ENCODE measurements at regions not wholly inside any gene's neighbourhood (a gene's known extent, or its start where the extent isn't known, plus 50 kb on each side); places are given as distances from the start of the nearest gene placed in this dataset.
A peak's percentile ranks its signal among the peaks of the same experiment; 100 is the strongest.

DNA sequence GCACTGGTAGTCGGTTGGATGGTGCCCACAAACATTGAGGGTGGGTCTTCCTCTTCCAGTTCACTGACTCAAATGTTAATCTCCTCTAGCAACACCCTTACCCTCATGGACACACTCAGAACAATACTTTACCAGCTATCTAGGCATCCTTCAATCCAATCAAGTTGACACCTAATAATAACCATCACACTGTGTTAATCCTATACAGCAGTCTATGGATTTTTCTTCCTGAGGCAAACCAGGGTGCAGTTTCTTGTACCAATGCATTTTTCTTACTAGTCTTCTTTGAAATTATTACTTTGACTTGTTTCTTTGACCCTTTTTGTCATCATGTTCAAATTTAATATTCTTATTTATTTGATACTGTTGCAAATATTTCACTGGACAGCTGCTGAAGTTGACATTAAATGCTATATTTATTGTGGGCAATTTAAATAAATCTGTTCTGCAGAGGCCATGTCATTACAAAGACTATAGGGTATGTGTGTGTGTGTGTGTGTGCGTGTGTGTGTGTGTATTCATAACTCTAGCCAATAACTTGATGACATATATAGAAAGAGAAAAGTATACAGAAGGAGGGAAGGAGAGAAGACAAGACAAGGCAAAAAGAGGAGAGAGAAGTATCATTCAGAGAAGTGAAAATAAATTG lies 884.8 kb upstream of the NEGR1 start:
- DNase-seq: no peak
- intact Hi-C loops (cut with DNase I): no loop called here

- DNase-seq: no peak
- intact Hi-C loops (cut with DNase I): no loop called here
Measured at GRCh38 chr1:73162564-73162963, 880.2 kb upstream of the NEGR1 start.

GRCh38 chr1:73161418-73161817 lies 879.1 kb upstream of the NEGR1 start:
- DNase-seq: no peak
- intact Hi-C loops (cut with DNase I): no loop called here

- no peak for DNase-seq
- intact Hi-C loops (cut with DNase I): no loop called here
Measured at GRCh38 chr1:73160759-73161158, 878.4 kb upstream of the NEGR1 start.

DNA sequence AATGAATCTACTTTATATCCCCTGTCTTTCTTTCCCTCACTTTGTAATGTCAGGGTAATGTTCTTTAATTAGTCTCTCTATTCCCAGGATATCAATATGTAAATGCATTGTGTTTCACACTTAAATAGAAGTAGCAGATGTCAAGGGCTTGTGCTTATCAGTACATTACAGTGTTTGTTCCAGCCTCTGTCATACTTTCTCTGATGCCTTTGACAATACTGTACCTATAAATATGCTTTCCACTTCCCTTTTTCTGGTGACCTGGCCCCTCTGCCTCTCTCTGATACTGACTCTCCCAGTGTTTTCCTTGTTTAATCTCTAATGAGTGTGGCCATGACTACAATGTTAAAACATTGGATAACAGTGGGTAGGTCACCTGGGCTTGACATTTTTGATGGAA lies 862.0 kb upstream of the NEGR1 start:
- DNase-seq: no peak
- intact Hi-C loops (cut with DNase I): no loop called here

DNA sequence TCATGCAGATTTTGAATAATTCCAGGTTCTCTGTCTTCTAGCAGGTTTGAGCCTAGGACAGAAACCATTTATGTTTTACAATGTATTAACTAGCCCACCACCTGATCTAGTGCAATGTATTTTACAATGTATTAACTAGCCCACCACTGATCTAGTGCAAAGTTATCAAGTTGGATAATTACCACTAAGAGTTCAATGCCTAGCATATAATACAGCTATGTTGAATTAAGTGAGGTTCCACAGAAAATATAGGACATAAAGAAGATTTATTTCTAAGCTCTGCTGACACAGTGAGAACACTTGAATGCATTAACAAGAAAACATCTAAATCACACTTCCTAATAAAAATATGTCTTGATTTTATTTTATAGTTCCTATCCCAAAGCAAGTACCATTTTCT lies 854.6 kb upstream of the NEGR1 start:
- no peak for DNase-seq
- intact Hi-C loops (cut with DNase I): no loop called here

- intact Hi-C loops (cut with DNase I): no loop called here
Measured at GRCh38 chr1:73106931-73107330, 824.6 kb upstream of the NEGR1 start.

GRCh38 chr1:73105755-73106154 lies 823.4 kb upstream of the NEGR1 start:
- no peak for DNase-seq
- intact Hi-C loops (cut with DNase I): no loop called here

More at GRCh38 chr1:73106931-73107330, 824.6 kb upstream of the NEGR1 start:
- no peak for DNase-seq

DNA sequence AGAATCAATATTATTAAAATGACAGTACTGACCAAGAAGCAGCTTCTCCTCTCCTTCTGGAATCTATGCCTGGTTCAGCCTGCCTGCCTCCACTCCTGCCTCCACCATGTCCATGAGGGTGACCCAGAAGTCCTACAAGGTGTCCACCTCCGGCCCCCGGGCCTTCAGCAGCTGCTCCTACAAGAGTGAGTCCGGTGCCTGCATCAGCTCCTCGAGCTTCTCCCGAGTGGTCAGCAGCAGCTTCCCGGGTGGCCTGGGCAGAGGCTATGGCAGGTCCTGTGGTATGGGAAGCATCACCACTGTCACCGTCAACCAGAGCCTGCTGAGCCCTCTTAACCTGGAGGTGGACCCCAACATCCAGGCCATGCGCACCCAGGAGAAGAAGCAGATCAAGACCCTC lies 822.4 kb upstream of the NEGR1 start:
- no peak for DNase-seq
- intact Hi-C loops (cut with DNase I): no loop called here

GRCh38 chr1:73100216-73100615 lies 817.9 kb upstream of the NEGR1 start:
- no peak for DNase-seq
- intact Hi-C loops (cut with DNase I): no loop called here

DNA sequence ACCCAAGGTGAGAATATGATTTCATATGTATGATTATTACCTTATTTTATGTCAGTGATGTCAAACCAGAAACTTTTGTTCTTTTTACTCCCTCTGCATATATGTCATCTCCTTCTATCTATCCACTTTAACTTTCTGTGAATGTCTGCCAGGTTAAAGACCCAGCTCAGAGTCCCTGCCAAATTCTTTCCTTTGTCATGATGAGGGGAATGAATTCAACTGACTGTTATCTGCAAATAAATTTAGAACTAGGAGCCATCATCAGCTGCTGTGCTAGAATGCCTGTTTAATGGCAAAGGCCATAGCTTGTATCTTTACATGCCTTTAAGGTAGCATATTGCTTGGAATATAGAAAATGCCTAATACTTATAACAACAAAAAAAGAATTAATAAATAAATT lies 815.6 kb upstream of the NEGR1 start:
- no peak for DNase-seq
- intact Hi-C loops (cut with DNase I): no loop called here

DNA sequence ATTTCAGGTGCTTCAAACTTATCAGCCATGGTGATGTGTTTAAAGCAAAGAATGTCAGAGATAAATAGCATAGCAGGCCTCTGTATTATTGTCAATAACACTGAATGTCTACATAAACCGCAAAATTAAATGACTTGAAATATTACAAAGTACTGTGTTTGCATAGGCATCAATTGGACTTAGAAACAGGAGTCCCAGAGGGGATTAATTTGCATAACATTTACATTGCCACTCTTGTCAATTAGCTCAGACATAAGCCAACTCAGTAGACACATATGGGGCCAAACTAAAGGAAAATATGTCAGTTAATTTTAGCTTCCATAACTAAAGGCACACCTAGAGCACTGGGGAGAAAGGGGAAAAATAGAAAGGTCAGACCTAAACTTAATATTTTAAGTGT lies 814.5 kb upstream of the NEGR1 start:
- DNase-seq: no peak
- intact Hi-C loops (cut with DNase I): no loop called here

GRCh38 chr1:73092383-73092782 lies 810.0 kb upstream of the NEGR1 start:
- no peak for DNase-seq
- intact Hi-C loops (cut with DNase I): no loop called here

- no peak for DNase-seq
- intact Hi-C loops (cut with DNase I): no loop called here
Measured at GRCh38 chr1:73066866-73067265, 784.5 kb upstream of the NEGR1 start.

GRCh38 chr1:73065339-73066041 lies 783.2 kb upstream of the NEGR1 start:
- intact Hi-C loops (cut with DNase I): no loop called here
- DNase-seq: no peak

DNA sequence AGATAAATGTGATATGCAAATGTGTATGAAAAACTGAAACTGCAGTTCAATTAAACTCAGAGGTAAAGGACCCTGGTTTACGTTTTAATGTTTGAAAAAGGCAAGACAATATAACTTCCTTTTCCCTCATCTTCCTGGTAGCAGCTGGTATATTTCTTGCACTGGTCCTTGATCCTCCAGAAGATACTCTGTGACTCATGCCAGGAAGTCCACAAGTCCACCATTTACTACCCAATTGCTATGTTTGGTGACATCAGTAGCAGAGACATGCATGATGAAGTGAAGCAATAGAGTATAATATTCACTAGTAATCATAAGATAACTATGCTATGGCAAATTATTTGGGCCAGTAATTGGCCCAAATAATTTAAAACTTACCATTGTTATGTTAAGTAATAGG lies 774.5 kb upstream of the NEGR1 start:
- intact Hi-C loops (cut with DNase I): no loop called here
- no peak for DNase-seq

- intact Hi-C loops (cut with DNase I): no loop called here
- DNase-seq: peak in 1 of 42 donors; percentile 6
Measured at GRCh38 chr1:73044241-73045036, 762.1 kb upstream of the NEGR1 start.

- no peak for DNase-seq
- intact Hi-C loops (cut with DNase I): no loop called here
Measured at GRCh38 chr1:73042403-73042802, 760.1 kb upstream of the NEGR1 start.

DNA sequence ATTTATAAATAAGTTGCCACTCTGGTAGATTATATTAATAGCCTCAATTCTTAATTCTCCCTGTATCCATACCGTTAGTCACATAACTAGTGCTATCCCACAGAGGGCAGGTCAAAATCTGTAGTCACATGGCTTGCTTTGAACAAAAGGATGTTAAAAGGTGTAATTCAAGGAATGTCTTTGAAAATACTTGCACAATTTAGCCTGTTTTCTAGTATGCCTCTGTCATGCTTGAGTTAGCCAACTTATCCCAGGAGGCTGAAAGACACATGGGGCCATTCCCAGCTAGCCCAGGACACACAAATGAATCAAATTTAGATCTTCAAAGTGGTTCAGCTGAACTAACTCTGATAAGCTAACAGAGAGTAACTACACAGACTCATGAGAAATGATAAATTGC lies 758.5 kb upstream of the NEGR1 start:
- intact Hi-C loops (cut with DNase I): no loop called here
- no peak for DNase-seq

- intact Hi-C loops (cut with DNase I): no loop called here
- DNase-seq: no peak
Measured at GRCh38 chr1:73034271-73034670, 751.9 kb upstream of the NEGR1 start.

Data from head of caudate nucleus (tissue), 42 donors.